ENCODE measurements at regions not wholly inside any gene's neighbourhood (a gene's known extent, or its start where the extent isn't known, plus 50 kb on each side); places are given as distances from the start of the nearest gene placed in this dataset.

DNA sequence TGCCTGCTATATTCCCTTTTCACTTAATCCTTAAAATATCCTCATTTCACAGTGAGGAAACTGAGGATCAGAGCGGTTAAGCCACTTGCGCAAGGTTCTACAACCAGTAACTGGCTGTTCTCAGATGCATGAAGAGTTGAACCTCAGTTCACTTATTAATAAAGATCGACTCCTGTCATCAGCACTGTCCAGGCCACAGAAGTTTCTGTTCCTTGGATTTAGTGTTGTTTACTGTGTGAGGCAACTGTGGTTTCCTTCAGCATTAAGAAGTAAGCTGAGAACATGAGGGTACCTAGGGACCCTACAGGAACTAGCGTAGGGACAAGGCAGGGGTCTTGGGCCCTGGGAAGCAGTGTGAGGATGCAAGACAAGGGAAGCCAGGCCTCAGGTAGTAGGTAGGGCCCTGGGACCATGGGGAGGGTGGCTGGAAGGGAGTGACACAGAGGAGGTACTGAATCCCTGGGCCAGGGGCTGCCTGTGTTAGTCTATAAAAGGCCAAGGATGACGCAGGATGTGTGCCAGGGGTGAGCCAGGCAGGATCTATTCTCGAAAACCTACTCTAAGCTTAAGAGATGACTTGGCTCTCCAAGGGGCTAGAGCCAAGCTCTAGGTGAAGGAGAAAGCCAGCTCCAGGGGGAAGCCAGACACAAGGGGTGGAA lies 181.2 kb upstream of the CSF3R start:
- 83% methylated on average over 6 of the region's 6 CpGs for WGBS
- no peak for DNase-seq (ENCODE audit: low spot score)
- H3K36me3 ChIP-seq = no peaks in the 10 kb centered on the region
- intact Hi-C loops (cut with DNase I) = no loop called here
- H3K27ac ChIP-seq = no peak overlapping the region
- H3K9me3 ChIP-seq = no peaks in the 10 kb centered on the region
- H3K27me3 ChIP-seq (replicated peaks; ENCODE audit: insufficient read depth) = peaks cover 3% of the 10 kb centered on the region
- TF ChIP-seq, protein P1, sequence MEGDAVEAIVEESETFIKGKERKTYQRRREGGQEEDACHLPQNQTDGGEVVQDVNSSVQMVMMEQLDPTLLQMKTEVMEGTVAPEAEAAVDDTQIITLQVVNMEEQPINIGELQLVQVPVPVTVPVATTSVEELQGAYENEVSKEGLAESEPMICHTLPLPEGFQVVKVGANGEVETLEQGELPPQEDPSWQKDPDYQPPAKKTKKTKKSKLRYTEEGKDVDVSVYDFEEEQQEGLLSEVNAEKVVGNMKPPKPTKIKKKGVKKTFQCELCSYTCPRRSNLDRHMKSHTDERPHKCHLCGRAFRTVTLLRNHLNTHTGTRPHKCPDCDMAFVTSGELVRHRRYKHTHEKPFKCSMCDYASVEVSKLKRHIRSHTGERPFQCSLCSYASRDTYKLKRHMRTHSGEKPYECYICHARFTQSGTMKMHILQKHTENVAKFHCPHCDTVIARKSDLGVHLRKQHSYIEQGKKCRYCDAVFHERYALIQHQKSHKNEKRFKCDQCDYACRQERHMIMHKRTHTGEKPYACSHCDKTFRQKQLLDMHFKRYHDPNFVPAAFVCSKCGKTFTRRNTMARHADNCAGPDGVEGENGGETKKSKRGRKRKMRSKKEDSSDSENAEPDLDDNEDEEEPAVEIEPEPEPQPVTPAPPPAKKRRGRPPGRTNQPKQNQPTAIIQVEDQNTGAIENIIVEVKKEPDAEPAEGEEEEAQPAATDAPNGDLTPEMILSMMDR (IDR thresholded peaks at IDR 0.05) = no peak
- TF ChIP-seq POLR2A (IDR thresholded peaks at IDR 0.05) (no peak), POLR2AphosphoS5 (IDR thresholded peaks at IDR 0.05) (no peak)
- H3K4me1 ChIP-seq (replicated peaks) = no peaks in the 10 kb centered on the region
- H3K4me3 ChIP-seq = no peak overlapping the region

DNA sequence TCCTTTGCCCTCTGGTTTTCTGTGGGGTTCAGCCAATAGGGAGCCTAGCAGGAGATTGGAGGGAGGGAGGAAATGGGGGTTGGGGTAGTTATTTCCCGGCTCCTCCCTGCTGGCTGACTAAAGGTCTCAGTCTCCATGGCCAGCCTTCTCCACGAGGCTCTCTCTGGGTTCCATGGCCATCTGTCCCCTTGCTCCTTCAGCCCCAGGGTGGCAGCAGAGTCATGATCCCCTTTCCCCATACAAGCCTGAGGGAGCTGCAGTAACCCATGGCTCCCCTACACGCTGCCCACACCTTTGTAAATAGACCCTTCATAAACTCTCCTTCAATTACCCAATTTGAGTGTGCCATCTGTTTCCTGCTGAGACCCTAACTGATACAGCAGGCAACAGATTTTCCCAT lies 176.1 kb upstream of the CSF3R start:
- intact Hi-C loops (cut with DNase I) = no loop called here
- no peak for DNase-seq (ENCODE audit: low spot score)
- H3K36me3 ChIP-seq = no peaks in the 10 kb centered on the region
- H3K4me3 ChIP-seq = no peak overlapping the region
- peaks cover 4% of the 10 kb centered on the region for H3K27me3 ChIP-seq (replicated peaks; ENCODE audit: insufficient read depth)
- H3K4me1 ChIP-seq (replicated peaks) = no peaks in the 10 kb centered on the region
- 32% methylated on average over 3 of the region's 3 CpGs for WGBS
- TF ChIP-seq, protein P1 (IDR thresholded peaks at IDR 0.05) = no peak
- TF ChIP-seq POLR2A (IDR thresholded peaks at IDR 0.05) (no peak), POLR2AphosphoS5 (IDR thresholded peaks at IDR 0.05) (no peak)
- no peaks in the 10 kb centered on the region for H3K9me3 ChIP-seq
- H3K27ac ChIP-seq = no peak overlapping the region

DNA sequence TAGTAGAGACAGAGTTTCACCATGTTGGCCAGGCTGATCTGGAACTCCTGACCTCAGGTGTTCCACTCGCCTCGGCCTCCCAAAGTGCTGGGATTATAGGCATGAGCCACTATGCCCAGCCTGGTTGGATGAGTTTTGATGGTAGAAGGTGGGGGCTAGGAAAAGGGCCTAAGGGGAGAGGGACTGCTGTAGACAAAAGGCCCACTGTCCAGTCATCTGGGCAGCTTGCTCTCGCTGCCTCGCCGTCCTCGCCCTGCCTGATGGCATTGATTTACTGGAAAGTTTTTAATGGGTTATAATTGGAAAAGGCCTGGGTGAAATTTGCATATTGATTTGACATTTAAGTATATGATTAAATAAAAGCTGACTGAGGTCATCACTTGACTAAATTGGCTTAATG lies 175.1 kb upstream of the CSF3R start:
- Histone ChIP-seq H3K4me1 (replicated peaks) (no peaks in the 10 kb centered on the region), H3K9me3 (no peaks in the 10 kb centered on the region), H3K4me3 (no peak overlapping the region), H3K36me3 (no peaks in the 10 kb centered on the region), H3K27me3 (replicated peaks; ENCODE audit: insufficient read depth) (peaks cover 4% of the 10 kb centered on the region), H3K27ac (no peak overlapping the region)
- DNase-seq (ENCODE audit: low spot score) = no peak
- TF ChIP-seq POLR2AphosphoS5 (IDR thresholded peaks at IDR 0.05) (no peak), POLR2A (IDR thresholded peaks at IDR 0.05) (no peak)
- TF ChIP-seq, protein P1 (IDR thresholded peaks at IDR 0.05) = no peak
- 67% methylated on average over 6 of the region's 6 CpGs for WGBS
- intact Hi-C loops (cut with DNase I) = no loop called here

DNA sequence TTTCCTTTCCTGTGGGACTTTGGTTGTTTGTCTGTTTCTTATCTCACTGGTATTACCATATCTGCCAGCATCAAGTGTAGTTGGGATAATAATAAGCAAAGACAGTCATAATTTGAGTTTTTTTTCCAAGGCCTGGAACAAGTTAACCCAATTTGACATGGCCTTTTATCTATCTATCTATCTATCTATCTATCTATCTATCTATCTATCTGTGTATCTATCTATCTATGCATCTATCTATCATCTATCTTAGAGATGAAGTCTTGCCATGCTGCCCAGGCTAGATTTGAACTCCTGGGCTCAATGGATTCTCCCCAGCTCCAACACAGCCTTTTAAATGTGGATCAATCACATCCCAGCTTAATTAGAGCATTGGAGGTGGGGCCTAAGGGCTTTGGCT lies 174.1 kb upstream of the CSF3R start:
- TF ChIP-seq POLR2AphosphoS5 (IDR thresholded peaks at IDR 0.05) = no peak
- no peak for TF ChIP-seq POLR2A (IDR thresholded peaks at IDR 0.05)
- TF ChIP-seq, protein P1 (IDR thresholded peaks at IDR 0.05) = no peak
- intact Hi-C loops (cut with DNase I) = no loop called here
- Histone ChIP-seq H3K27me3 (replicated peaks; ENCODE audit: insufficient read depth) (peaks cover 4% of the 10 kb centered on the region), H3K36me3 (no peaks in the 10 kb centered on the region), H3K27ac (no peak overlapping the region), H3K4me3 (no peak overlapping the region), H3K9me3 (no peaks in the 10 kb centered on the region), H3K4me1 (replicated peaks) (no peaks in the 10 kb centered on the region)
- no peak for DNase-seq (ENCODE audit: low spot score)

DNA sequence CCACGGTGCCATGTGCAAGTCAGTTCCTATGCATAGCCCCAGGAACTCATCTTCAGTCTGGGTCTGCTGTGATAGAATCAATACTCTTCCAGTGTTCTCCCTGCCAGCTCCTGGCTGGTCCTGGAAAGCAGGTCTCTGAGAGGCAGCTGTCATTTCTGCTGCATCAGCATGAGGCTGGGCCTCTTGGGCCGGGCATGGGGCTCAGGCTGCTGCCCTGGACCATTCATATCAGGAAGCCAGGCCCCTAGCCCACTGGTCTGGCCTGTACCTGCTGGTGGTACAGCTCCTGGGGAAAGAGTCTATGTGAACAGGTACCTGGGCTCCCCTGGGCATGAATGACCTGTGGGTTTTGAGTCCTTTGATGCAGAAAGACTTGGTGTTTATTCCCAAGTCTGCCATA lies 173.6 kb upstream of the CSF3R start:
- no peak overlapping the region for H3K27ac ChIP-seq
- H3K36me3 ChIP-seq = no peaks in the 10 kb centered on the region
- H3K4me3 ChIP-seq = no peak overlapping the region
- 62% methylated on average over 2 of the region's 2 CpGs for WGBS
- H3K27me3 ChIP-seq (replicated peaks; ENCODE audit: insufficient read depth) = peaks cover 4% of the 10 kb centered on the region
- no peaks in the 10 kb centered on the region for H3K9me3 ChIP-seq
- intact Hi-C loops (cut with DNase I) = no loop called here
- TF ChIP-seq POLR2AphosphoS5 (IDR thresholded peaks at IDR 0.05) (no peak), POLR2A (IDR thresholded peaks at IDR 0.05) (no peak)
- TF ChIP-seq, protein P1 (IDR thresholded peaks at IDR 0.05) = no peak
- no peaks in the 10 kb centered on the region for H3K4me1 ChIP-seq (replicated peaks)
- no peak for DNase-seq (ENCODE audit: low spot score)

All from prostate gland (tissue), 2 donors.